NCI-H2029 (cell line): ENCODE measurements at regions not wholly inside any gene's neighbourhood (a gene's known extent, or its start where the extent isn't known, plus 50 kb on each side); places are given as distances from the start of the nearest gene placed in this dataset.
"Not testable (repeated sequence)": the region's sequence is repeated elsewhere in the genome, so short reads cannot be mapped to it uniquely, and the experiment has no call there.

Source experiments
- DNase-seq: peaks from one replicate; lab custom pipeline; 2025; lab: John Stamatoyannopoulos, UW

DNA sequence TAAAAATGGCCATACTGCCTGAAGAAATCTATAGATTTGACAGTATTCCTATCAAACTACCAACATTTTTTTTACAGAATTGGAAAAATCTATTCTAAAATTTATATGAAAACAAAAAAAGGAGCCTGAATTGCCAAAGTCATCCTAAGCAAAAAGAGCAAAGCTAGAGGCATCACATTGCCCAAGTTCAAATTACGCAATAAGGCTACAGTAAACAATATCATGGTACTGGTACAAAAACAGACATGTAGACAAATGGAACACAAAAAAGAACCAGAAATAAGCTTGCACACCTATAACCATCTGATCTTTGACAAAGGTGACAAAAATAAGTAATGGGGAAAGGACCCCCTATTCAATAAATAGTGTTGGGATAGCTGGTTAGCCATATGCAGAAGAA lies 50.2 kb upstream of the THSD7B start:
- DNase-seq = no peak

DNA sequence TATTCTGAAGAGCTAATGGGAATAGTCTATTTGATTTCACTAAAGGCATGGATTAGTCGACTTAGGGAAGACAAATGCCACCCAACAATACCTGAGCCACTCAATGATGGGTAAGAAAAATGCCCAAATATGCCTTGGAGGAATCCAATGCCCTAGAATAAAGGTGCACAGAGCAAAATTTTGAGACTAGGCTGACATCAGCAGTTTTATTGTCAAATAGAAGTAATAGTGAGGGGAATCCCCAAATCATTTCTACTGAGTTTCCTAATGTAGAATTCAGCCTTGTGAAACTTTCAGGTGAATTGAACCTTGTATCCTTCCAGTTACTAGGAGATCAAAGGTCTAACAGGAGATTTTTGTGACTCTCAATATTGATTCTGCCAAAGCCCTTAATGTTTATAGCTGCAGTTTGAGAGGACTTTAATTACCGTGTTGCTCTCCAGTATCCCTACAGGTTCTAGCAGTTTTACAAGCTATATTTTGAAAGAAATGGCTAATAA lies 50.8 kb upstream of the THSD7B start:
- no peak for DNase-seq

DNA sequence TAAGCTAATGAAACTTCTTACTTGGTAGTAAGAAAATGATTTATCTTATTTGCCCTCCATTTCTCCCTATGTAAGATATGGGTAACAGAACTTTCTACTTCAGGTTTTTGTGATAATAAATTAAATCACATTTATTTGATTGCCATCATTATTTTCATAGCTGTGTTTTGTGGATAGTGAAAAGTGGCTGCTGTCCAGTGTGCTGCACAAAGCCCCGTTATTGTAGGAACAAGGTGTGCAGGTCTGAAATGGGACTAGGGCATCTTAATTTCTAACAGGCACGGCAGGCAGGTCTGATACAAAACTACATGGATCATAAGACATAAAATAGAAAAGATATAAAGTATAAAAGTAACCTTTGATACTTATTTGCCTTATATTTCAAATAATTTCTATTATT lies 51.6 kb upstream of the THSD7B start:
- DNase-seq = no peak

DNA sequence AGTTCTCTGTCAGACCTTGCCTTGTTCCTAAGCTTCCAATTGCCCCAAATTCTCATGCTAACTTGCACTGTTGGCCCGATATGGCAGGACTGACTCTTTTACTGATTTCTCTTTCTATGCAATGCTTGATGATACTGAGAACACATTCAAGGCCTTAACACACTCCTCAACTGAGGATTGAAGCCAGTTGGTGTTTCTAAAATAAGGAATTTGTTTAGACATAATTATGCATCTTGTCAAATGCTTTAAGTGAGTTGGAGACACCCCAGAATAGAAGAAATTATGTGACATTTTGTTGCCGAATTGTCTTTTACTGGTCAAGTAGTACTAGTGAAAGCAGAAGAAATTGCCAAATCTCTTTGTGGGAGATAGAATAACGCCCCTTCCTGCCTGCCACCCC lies 60.0 kb upstream of the THSD7B start:
- no peak for DNase-seq

DNA sequence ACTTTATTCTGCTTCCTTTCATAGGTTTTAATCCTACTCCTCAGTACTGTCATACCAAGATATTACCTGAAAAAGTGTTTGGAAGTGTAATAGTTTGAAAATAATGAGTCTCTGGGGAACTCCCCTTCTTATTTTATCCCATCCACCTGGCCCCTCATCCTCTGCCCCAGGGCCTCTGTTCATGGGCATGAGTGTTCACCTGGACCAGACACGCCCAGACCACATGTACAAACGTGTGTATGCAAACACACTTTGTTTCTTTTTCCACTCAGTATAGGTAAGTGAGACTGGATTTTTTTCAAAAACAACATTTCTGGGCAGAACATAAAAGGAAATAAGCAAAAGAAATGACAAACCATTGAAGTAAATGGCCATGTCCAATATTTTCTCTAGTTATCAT lies 62.1 kb upstream of the THSD7B start:
- DNase-seq = no peak

DNA sequence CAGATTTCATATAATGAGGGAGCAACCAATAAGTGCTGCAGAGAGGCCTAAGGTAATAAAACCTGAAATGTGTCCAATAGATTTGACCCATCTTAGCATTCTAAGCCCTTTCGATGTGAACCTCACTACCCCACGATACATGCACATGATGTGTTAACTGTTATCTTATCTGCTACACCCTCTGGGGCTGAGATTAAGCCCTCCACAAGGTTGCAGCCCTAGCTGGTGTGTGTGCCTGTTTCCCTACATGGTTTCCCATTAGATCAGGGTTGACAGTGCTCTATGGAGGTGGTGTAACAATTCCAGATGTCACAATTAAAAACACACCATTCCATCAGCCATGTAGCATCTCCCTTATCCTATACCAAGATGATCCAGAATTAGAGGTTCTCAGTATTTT lies 68.9 kb upstream of the THSD7B start:
- no peak for DNase-seq

DNA sequence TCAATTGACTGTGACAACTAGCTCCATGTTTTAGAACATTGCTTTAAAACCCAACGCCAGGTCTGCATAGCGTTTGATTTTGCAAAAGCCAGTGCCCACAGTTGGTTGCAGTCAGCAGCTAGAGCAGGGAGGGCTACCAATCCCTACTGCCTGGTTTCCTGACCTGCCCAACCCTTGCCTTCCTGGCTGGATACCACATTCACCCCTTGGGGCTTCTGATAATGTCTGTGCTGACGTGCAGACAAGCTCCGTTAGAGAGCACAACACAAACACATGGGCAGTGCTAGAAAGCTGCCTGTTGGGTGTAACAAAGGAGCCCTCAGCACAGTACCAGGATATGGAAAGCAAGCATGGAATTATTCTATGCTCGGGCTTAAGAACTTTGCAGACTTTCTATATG lies 71.4 kb upstream of the THSD7B start:
- no peak for DNase-seq

DNA sequence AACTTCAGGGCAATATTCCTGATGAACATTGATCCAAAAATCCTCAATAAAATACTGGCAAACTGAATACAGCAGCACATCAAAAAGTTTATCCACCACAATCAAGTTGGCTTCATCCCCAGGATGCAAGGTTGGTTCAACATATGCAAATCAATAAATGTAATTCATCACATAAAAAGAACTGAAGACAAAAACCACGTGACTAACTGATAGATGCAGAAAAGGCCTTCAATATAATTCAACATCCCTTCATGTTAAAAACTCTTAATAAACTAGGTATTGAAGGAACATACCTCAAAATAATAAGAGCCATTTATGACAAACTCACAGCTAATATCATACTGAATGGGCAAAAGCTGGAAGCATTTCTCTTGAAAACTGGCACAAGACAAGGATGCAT lies 85.3 kb upstream of the THSD7B start:
- DNase-seq = not testable (repeated sequence)

DNA sequence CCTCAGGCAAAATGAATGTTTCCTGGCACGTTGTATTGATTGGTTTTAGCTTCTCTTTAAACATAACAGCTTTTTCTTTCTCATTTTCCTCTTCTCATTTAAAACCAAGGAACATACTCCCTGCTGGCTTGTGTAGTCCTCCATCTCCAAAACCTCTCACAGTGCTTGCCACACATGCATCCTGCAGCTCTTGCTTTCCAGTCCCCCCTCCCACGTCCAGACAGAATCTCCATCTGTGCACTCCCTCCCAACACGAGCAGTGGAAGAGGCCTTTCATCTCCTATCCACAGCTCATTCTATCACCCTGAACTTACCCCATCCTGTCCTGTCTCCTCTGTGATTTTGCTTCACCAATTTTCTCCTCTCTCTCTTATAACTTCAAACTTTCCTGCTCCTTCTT lies 99.6 kb upstream of the THSD7B start:
- no peak for DNase-seq

DNA sequence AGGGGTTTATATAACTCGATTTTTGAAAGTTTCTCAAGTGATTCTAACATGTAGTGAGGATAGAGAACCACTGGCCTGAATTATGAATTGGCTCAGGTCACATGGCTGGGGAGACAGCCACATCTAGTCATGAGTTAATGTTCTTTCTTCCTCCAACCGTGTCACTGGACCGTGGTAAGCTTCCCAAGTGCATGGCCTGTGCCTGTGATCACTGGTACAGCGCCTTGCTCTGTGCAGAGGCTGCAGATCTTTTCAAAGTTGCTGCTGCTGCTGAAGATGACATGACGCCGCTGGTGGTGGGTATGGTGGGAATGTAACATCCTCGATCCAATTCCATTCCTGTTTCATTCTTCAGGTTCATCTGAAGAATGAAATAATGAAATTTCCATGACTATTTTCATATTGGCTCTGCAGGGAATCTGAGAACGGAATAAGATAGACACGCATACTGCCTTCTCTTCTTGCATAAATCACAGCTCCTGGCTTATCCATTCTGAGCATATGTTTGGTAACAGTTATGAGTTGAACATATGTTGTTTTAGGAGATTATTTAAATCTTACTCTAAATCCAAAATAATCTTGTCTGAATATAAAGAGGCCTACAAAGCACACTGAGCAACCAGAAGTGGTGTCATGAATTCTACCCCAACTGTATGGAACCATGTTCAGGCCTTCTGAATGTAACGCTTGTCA lies 100.5 kb upstream of the THSD7B start:
- DNase-seq = no peak

DNA sequence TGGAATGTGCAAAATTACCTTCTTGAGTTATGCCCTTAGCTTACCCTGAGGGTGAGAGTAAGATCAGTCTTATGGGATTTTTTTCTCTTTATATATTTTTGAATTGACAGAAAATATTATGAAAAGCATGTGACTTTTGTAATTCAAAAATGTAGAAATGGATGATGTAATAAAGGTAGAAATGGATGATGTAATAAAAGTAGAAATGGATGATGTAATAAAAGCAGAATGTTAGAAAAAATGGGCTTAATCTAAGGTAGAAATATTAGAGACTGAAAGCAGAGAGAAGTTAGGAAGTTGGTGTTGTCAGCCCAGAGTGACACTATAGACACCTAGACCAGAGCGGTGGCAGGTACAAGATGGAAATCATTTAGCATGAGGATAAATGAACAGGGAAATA lies 107.1 kb upstream of the THSD7B start:
- no peak for DNase-seq

DNA sequence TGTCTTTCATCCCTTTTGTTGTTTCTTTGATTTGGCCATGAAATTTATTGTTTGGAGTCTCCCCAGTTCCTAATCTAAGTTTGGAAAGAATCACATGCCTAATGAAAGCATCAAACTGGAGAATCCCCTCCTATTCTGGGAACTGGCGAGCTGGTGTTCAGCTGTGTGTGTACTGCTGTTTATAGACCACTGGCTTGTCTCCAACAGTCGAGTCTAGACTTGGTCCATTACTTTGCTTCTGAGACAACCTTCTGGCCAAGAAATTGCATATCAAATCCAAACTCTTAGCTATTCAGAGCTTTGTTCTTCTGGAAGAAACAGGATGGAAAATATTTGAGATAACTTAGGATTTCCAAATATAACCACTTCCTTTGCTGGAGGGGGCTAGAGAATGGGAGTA lies 111.5 kb upstream of the THSD7B start:
- DNase-seq = no peak

DNA sequence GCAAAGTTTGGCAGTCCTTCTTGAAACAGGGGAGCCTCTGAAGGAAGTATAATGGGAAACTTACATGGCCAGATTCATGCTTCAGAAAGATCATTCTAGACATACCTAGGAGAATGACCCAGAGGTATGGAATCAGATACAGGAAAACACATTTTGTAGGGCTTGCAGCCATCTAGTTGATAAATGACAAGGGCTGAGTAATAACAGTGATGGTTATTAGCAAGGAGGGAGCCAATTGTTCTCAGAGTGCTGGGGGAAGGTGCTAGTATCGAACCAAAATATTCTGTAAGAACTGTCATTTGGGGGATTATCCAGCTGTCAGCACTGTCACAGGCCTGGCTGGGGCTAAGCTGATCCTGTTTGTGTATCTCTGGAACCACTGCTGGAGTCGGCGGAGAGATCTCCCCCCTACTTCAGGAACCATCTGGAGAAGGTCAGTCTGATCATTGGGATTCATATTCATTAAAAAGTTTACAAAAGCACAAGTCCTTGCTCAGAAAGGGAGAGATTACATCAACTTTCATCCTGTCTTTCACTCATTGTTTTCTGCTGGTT lies 113.8 kb upstream of the THSD7B start:
- no peak for DNase-seq

DNA sequence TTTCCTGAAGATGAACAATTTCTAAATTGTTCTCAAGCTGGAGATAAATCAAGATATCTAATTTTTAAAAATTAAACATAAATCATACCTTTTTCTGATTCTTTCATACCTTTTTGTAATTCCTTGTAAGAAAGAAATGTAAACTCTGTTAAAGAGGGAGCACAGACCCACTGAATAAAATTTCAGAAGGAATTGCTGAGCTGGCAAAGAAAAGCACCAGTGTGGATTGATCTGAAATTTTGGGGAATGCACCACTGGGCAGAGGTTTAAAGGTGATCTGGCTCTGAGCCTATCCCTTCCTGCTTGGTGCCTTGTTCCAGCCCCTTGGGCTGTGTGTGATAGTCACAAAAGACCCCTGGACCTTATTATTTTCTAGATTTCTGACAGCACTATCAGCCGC lies 118.3 kb upstream of the THSD7B start:
- DNase-seq = no peak

DNA sequence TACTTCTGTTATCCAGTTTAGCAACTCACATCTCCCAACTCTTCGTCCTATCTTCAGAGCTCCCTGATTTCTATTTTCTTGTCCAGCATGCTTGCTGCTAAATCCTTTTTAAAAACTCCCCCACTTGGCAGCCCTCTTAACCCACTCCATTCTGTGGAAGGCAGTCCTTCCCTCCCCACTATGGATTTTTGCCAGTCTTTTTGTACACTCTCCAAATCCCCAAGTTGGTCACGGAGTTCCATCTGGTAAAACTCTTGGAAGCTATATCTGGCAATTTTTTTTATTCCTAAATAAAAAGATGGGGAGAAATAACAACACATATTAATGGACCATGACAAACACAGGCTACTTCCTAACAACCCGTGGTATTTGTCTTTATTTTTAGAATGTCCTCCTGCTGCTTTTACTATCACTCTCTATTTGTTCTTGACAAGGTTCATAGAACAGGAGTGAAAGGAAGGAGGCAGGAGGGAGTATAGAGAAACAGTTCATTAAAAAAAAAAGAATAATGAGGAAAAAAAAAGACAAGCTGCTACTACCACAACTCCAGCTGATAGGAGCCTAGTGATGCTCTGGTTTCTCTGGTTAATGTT lies 120.0 kb upstream of the THSD7B start:
- DNase-seq = no peak

DNA sequence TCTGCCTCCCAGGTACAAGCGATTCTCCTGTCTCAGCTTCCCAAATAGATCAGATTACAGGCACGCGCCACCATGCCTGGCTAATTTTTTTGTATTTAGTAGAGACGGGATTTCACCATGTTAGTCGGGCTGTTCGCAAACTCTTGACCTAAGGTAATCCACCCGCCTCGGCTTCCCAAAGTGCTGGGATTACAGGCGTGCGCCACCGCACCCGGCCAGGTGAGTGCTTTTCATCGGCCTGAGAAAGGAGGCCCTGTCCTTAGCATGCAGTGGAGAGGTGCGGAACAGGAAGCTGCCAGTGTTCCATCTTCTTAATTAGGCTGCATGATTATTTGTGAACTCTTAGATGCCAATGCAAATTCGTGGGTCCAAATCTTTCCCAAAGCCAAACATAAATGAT lies 125.7 kb upstream of the THSD7B start:
- DNase-seq = no peak

DNA sequence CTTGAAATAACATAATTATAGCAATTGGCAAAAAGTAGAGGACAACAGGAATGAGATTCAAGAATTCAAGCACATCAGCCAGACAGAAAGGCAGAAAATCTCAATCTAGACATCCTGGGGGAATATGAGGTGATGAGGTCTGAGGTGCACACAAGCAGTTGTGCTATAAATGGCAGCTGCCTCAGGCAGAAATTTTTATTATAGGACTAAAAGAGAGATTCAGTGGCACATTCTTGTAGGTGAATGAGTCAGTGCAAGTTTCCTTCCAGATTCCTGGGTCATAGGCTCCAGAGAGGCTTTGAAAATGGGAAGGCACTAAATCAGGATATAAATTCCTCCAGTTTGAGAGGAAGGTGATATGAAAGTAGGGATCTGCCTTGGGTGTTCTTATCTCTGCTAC lies 127.2 kb upstream of the THSD7B start:
- no peak for DNase-seq

DNA sequence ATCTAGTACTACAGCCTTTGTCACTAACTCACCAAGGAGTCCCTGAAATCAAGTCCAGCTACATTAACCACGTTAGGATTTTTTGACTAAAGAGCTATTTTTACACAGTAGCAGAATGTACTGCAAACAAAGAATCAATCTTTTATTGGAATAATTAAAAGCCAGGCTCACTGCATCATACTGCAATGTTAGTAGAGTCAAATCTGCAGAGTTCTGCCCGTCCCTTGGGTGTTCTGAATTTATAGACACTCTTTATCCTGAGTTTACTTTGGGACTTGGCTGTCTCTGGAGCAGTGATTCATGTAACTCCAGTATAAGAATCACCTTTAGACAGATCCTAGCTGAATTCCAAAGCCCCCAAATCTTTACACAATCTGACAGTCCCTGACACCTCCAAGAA lies 127.9 kb upstream of the THSD7B start:
- no peak for DNase-seq

DNA sequence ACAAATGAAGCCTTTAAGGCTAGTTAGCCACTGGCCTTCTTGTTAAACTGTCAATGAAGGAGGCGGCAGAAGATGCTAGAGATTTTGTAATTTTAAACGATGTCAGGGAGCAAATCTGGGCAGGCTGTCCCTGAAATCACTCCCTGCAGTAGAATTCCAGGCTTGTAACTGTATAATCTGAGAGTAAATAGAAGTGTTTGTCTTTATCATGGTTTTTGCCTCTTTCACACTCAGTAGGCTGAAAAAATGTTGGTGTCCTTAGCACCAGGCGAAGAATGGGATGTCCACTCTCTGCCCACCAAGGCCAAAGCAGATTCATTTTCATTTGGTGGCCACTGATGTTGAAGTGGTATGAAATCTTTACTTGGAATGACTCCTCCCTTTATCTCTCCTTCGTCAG lies 136.9 kb upstream of the THSD7B start:
- no peak for DNase-seq

DNA sequence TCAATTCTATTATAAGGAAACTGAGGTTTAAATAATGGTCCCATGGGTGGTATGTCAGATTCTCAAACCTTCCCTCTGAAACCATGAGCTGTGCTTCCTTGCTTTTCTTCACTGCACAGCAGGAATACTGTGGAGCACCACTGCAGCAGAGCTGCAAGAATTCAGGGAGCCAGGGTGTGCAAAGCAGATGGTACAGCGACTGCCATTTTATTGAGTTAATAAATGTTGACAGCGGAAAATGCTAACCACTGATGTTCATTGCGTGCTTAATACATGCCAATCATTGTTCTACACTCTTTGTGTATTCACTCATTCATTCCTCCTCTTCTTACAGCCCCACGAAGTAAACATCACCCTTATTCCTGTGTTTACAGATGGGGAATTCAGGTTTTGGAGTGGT lies 152.2 kb upstream of the THSD7B start:
- DNase-seq = no peak

DNA sequence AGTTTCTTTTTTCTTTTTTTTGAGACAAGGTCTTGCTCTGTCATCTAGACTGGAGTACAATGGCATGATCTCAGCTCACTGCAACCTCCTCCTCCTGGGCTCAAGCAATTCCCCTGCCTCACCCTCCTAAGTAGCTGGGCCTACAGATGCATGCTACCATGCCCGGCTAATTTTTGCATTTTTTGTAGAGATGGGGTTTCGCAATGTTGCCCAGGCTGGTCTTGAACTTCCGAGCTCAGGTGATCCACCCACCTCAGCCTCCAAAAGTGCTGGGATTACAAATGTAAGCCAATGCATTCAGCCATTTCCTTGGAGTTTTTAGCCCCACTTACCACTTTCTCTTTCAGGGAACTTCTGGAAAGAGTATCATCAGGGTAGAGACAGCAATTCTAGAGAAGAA lies 153.3 kb upstream of the THSD7B start:
- no peak for DNase-seq

DNA sequence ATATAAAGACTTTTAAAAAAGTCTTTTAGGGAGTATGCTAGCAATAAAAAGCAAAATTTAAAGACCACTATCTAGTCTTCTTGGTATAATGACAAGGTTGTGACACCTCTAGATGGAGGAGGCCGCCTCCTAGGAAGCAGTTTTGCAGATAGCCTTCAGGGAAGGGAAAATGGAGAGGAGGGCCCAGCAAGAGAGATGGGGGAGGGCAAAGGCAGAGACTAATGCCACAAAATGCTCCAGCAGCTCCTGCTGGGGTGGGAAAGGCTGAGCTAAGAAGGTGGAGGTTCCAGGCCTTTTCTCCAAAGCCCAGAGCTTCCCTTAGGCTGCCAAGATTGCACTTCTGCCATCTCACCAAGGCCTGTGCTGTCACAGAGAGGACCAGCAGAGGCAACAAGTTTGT lies 153.9 kb upstream of the THSD7B start:
- DNase-seq = no peak

DNA sequence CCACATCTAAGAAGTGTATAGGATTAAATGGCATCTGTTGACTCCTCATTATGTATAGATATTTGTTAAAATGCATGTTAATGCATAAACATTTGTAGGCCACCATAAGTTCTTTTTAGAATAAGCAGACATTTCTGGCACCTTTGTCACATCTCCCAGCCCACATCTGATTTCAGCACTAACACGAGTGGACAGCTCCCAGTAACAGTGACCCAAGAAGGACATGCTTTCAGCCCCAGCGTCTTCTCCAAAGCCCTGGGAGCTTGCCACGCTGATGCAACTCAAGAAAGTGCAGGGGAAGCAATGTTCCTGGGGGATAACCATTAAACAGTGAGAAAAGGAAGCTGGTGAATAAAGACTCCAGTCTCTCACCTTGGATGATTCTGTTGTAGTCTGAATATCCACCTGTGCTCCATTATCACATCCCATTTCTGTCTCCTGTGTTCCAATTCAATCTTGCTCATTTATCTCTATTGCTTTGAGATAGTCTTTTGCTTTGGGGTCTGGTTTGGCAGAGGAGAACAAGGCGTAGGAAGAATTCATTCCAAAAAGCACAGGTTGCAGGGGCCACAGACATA lies 182.6 kb upstream of the THSD7B start:
- no peak for DNase-seq

DNA sequence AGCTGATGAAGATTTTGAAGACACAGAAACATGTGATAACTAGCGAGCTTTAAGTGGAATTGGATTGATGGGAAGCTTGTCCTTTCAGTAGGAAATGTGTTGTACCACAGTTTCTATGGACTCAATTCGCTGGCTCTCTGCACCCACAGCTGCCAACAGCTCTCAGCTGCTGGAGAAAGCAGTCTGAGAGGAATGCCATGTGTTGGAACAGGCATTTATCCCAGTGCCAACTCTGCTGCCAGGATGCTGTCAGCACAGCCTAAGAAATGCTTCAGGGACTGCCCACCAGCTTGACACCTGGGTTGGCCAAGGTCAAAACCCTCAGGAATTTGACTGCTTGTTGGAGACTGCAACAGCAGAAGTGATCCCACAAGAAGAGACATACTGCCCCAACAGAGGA lies 193.0 kb upstream of the THSD7B start:
- DNase-seq = no peak
